Stimulated activated CD8-positive, alpha-beta memory T cell treated with anti-CD3 and anti-CD28 coated beads, Interleukin-7, amount 100 ng/mL, for 4 hours (primary cell): ENCODE measurements at regions not wholly inside any gene's neighbourhood (a gene's known extent, or its start where the extent isn't known, plus 50 kb on each side); places are given as distances from the start of the nearest gene placed in this dataset.

Experiments
- DNase-seq, 2 donors: peaks; one replicate each; pipeline ENCODE4 v3.0.0-alpha.2; 2020; ENCODE audit warnings: low read depth in 2 of 2

GRCh38 chr2:217625557-217626169 lies 377.1 kb downstream of the TNS1 start:
- DNase-seq, result no peak

DNA sequence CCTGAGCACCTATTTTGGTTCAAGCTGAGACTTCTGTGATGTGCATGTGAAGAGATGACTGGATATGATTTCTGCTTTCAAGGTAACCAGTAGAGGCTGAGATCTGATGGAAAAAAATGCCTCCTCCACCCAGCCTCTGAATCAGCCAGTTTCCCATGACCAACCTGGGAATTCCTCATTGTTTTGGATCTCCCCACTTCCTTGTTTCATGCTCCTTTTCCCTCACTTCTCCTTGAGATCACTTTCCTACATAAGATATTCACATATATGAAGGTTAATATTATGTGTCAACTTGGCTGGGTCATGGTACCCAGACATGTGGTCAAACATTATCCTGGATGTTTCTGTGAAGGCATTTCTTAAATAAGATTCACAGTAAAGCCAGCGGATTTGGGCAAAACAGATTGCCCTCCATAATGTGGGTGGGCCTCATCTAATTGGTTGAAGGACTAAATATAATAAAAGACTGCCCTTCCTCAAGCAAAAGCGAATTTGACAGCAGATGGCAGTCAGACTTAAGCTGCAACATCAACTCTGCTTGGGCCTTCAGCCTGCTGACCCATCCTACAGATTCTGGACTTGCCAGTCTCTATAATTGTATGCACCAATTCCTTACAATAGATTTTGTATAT lies 379.4 kb downstream of the TNS1 start:
- DNase-seq, result no peak

GRCh38 chr2:217622205-217623060 lies 380.4 kb downstream of the TNS1 start:
- no peak for DNase-seq

DNA sequence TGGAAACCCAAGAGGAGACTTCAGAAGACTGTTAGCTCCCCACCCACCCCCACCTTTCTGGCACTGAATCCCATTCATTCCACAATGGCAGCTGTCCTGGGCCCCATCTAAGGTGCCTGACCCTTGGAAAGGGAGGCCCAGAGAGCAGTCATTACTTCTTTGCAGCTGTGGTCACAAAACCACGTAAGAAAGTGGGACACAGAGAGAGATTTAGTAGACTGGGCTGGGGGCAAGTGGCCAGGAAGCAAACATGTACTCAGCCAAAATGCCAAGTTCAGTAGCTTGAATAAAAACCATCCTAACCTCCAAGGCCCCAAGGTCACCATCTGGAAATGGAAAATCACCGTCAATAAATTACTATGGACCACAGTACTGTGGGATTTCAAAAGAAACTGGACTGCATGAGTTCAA lies 381.4 kb downstream of the TNS1 start:
- no peak for DNase-seq

- no peak for DNase-seq
Measured at GRCh38 chr2:217618744-217619143, 384.1 kb downstream of the TNS1 start.

DNA sequence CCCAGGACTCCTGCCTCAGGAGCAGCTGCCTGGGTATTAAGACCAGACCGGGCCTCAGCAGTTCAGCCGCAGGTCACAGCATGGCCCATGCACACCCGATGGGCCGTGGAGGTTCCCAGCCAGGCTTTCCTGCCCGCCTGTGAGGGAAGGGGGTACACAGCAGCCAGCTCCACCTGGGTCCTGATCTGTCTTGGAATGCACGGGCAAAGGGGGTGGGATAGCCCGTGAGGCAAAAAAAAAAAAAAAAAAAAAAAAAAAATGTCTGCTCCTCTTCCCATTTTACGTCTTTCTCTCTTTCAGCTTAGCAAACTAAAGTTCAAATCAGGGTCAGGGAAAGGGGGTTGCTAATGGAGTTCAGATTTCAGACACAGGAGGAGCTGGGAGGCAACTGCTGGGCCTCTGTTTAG lies 385.2 kb downstream of the TNS1 start:
- DNase-seq, result no peak

DNA sequence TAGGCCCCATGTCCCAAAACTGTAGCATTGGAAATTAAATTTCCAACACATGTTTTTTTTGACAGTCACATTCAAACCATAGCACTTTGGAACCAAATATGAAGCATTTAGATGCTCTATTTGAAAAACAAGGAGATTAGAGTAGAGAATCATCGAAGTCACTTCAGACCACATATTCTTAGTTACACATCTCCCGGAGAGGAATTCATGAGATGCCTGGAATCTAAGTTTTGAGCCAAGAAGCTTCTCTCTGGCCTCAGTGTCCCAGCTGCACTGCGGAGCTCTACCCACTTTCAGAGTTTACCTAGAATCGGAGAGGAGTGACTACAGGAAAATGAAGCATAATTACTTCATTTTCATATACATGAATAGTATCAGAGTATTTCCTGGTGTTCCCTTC lies 385.9 kb downstream of the TNS1 start:
- DNase-seq, result no peak

DNA sequence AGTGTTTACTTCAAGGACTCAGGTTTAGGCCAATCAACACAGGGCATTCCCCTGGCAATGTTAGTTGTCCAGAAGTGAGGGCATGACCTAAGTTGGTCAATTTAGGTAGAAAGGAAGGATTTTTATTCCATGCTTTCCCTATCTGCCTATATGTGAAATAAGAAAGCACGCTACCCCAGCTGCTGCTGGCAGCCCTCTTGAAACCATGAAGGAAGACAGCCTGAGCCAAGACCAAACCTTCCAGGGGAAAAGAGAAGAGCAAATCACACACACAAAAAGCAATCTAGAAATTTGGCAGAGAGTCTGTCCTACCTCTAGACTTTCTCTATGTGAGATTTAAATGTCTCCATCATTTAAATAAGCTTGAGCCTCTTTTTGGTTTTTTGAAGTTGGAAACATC lies 387.6 kb downstream of the TNS1 start:
- no peak for DNase-seq

DNA sequence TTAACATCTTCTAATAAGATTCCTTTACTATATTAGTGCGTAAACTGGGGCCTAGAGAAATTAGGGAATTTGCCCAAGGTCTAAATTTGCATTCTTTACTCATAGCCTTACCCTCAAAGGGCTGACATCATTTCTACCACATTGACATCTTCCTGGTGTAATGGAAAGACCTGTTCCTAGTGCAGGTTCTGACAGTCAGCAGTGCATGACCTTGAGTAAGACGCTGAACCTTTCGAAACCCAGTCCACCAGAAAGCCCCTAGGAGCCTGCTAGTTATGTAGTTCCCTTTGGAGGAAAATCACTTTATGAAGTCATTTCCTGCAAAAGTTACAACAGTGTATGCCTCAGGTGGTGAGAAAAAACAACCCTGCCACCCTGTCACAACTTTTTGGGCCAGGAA lies 388.3 kb downstream of the TNS1 start:
- no peak for DNase-seq

DNA sequence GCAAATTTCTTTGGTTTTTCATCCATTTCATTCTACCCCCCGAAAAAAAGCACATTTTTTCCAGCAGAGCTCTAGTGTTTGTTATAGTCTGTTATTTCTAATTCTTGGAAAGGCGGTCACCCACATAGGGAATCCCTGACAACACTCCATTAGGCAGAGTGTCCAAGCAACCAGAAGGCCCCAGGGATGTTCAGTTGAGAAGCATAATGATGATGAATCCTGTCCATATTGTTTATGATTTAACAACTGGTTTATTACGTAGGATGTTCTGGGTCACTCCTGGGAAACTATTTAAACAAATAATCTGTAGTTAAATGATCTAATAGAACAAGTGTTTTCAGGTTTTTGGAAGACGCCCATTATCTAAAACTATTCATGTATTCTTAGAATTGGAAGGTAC lies 388.7 kb downstream of the TNS1 start:
- no peak for DNase-seq

DNA sequence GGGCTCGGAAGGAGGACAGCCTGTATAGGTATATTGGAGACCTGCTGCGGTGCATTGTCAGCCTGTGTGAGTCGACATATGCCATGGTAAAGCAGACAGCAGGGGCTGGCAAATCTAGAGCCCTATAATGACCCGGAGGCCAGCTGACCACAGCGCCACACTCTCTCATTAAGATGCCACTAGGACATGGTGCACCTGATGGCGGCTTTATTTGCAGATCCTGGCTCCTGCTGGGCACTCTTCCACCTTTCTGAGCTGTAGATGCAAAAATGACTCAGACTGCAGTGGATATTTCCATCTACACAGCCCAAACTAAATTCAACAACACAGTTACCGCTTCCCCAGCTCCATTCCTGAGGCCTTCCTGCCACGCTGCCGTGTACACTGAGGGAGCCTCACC lies 389.9 kb downstream of the TNS1 start:
- no peak for DNase-seq

DNA sequence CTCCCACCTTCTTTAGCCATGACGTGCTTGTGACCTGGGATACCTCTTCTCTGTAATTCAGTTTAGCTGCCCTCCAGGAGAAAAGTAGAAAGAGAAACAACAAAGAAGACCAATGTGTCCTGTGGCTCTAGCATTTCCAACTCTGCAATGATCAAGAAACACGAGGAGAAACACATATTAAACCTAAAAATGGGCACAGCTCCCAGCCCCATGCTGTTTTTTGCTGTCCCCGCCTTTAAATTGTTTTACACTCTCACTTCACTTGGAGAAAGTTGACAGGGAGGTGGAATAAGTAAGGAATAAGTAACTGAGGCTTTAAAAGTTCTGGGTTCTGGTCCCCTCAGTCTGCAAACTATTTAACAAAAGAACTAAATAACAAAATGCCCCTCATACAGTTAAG lies 390.6 kb downstream of the TNS1 start:
- no peak for DNase-seq

GRCh38 chr2:217611626-217612127 lies 391.1 kb downstream of the TNS1 start:
- DNase-seq, result no peak

GRCh38 chr2:217611056-217611455 lies 391.7 kb downstream of the TNS1 start:
- no peak for DNase-seq

DNA sequence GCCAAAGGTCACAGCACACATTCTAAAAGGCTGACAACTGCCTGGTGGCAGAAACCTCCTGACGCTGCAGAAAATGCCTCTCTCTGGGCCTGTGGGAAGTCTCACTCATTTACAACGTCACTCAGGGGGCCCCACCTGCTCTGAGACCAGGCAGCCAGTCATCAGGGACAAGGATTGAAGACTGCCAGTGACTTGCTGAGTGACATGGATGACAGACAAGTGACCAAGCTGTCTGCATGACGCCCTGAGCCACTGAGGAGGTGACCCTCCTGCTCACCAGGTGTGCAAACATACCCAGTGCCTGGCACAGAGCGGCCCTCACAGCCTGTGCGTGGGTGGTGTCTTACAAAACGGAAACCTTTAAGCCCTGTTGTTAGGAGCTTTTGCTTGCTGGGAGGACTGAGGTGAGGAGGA lies 392.4 kb downstream of the TNS1 start:
- peak; percentile 31 to 37 for DNase-seq

DNA sequence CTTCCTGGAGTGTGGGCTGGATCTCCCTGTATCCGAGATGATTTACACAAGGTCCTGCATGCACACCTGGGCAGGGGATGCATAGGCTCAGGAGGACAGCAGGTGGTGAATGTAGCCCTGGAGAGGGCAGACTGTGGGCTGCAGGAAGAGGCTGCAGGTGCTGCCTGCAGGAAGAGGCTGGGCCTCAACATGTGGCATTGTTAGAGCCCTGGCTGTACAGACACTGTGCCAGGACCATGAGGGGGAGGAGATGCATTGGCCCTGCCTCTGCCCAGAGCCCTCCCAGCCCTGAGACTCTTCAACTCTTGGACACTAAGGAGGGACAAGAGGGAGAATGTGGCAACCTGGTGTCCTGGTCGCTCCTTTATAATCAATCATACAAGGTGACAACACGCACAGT lies 392.8 kb downstream of the TNS1 start:
- no peak for DNase-seq

DNA sequence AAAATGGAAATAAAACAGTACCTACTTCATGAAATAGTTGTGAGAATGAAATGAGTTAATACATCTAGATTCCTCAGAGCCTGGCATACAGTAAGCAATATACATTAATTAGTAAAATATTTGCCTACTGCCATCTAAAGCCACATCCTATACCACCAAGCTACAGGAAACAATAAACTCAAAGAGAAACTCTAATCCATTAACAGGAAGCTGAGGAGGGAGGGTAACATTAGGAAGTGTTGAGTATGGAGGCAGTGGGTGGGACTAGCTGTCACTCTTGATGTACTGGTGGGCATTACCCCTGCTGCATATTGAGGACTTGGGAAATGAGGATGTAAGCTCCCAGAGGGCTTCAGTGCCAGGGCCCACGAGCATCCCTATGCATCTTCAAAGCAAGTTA lies 396.5 kb downstream of the TNS1 start:
- no peak for DNase-seq

GRCh38 chr2:217604527-217605194 lies 398.1 kb downstream of the TNS1 start:
- no peak for DNase-seq

DNA sequence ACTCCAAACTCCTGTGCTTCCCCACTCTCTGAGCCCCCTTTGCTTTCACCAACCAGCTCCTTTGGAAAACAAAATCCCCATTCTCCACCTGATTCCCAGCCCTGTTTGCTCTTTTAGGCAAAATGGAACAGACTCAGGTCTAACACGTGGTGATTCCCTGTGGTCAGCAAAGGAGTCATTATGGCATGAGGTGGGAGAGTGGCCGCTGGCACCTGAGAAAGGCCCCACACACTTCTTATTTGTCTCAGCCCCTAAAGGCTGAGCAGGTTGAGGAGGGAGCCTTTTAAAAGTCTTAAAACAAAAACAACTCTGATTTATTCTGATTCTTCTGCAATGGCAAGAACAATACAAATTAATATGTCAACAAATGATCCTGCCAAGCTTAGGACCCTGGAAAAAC lies 401.2 kb downstream of the TNS1 start:
- no peak for DNase-seq

DNA sequence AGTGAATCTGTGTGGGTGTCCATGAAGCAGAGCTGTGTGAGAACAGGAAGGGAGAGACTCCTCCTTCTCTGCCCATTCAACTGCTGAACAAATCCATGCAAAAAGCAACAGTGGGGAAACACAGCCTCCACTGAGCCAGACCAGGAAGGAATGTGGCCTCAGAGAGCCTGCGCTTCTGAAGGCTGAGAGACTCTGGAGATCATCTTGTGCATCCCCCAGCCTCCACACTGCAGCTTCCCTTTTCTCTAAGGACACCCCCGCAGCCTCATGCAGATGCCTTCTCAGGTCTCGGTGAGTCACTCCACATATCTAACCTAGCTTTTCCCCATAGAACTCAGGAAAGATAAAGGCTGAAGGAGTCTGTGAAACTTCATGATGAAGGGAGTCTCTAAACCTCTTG lies 402.9 kb downstream of the TNS1 start:
- DNase-seq, result no peak

DNA sequence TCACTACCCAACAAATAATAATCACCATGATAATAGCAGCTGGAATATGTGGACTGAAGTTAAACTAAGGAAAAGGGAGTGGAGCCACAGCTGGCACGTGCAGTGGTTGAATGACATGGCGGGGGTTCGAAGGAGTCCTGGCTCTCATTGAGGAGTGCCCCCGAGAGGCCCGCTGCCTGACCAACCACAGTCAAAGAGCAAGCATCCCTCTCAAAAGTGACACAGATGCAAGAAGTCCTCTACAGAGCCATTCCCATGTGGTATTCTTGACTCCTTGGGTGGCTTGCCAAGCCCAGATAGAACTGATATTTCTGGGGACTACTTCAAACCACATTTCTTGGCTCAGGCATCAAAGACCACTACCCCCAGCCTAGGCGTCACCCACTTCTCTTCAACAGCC lies 405.1 kb downstream of the TNS1 start:
- DNase-seq, result no peak

- DNase-seq, result no peak
Measured at GRCh38 chr2:217597145-217597544, 405.6 kb downstream of the TNS1 start.
